GM19452 (cell line): ENCODE measurements at regions not wholly inside any gene's neighbourhood (a gene's known extent, or its start where the extent isn't known, plus 50 kb on each side); places are given as distances from the start of the nearest gene placed in this dataset.
"Not testable (repeated sequence)": the region's sequence is repeated elsewhere in the genome, so short reads cannot be mapped to it uniquely, and the experiment has no call there.

Experiments
- ATAC-seq: cut with Tn5 transposase; IDR thresholded peaks from one replicate; pipeline ENCODE4 v1.9.1; 2021; ENCODE audit not compliant: unreplicated experiment

DNA sequence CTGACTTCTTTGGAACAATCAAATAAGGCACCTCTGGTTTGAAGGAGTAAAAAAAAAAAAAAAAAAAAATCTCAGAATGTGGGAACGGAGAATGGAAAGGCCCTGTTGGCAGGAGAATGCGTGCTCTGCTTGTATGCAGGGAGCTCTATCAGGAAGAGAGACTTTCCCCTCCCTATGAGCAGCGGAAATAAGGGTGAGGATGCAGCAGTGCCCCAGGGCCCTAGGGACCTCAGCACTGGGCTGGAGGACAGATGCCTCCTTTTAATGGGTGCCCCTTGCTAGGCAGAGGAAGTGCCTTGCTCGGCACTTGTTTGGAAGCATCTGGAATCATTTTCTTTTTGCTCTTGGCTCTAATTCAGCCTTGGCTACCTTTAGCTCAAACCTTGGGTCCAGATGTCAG, 283.4 kb upstream of the NBPF12 start:
- ATAC-seq, result not testable (repeated sequence)

DNA sequence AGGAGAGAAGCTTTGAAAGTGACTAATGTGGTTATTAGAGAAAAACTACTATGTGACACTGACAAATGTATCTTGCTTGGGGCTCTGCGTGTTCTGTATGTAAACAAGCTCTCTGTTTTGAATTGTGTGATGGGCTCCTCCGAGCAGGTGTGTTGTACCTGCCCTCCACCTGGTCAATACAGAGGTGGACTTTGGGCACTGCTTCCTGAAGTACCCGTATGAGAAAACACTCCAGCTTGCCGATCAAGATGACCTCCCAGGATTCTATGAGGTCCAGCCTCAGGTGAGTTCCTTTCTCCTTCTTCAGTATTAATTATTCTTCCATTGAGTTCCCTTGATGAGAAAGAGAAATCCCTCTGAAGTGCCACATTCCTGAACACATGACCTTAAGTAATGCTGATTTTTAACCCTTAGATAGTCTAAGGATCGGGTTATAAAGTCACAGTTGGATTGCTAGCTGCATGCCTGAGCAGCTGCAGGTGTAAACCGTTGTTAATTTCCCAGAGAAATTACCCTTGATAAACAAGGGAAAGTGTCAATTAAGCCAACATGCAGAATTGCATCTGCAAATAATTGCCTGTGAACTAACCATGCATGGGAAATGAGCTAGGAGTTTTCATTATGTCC, 292.0 kb upstream of the NBPF12 start:
- ATAC-seq, result not testable (repeated sequence)

DNA sequence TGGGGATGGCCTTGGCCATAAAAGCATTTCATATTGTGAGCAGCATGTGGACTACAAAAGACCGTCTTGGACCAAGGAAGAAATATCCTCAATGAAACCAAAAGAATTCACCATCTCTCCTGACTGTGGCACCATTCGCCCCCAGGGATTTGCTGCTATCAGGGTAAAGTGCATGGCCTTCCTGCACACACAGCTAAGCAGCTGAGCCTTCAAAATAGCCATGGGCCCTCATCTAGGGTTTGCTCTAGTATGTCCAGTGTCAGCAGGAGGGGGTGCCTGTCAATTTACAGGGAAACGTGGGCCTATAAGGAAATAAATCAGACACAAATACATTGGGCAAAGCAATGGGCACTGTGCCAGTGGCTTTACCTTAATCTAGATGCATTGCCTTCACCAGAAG, 296.6 kb upstream of the NBPF12 start:
- ATAC-seq, result not testable (repeated sequence)

DNA sequence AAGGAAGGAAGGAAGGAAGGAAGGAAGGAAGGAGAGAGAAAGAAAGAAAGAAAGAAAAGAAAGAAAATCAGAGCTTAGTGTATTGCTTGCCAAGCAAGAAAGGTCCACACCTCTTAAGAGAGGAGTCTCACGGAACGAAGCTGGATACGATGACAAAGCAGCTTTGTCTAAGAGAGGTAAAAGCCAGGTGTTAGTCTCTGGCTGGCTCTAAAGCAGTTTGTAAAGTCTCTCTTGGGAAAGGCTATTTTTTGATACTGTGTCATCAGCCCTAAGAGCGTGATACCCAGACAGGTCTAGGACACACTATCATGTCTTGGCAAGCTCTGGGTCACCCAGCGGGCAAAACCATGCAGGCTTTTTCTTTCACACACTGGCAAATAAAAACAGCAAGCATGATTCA, 297.5 kb upstream of the NBPF12 start:
- ATAC-seq, result not testable (repeated sequence)

DNA sequence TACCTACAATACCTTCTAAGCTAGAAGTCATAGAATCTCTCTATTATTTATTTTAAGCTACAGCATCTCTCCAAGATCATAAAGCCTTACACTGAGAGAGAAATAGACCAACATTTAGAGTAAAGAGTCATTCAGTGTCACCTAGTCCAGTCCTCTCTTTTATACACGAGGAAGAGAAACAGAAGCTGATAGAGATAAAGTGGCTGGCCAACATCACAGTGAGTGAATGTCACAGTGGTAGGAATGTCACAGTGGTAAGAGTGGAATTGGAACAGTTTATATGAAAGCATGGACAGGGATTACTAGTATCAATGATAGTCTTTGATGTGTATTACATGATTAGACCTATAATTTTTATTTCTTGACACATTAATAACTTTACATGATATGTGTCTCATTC, 307.8 kb upstream of the NBPF12 start:
- not testable (repeated sequence) for ATAC-seq

DNA sequence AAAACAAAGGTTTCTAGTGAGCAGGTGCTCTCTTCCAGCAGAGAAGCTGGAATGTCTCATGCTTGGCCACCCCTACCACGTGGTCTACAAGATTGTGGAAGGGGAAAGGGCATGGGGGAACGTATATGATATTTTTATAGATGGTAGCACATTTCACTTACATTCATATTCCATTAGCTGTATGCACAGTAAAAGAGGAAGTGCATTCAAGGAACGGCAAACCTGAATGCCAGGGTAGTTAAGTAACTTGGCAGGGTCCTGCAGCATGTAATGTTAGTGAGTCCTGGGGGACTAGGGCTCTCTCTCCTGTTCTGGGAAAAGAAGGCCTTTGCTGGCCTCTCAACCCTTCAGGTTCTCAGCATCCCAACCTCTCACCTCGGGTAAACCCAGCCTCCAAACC, 319.5 kb upstream of the NBPF12 start:
- not testable (repeated sequence) for ATAC-seq

DNA sequence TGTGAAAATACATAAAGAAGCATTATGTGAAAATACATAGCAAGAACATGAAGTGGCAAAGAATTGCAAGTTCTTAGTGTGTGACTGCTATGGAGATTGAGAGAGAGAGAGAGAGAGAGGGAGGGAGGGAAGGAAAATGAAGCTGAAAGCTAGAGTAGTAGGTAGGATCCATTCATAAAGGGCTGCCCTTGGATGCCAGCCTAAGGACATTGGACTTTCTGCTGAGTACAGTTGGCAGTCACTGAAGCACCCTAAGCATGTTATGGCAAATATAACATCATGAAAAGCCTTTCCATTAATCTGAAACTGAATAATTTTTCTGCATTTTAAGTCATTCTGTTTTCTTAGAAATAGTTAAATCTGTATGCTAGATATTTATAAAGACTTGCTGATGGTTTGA, 333.4 kb upstream of the NBPF12 start:
- not testable (repeated sequence) for ATAC-seq

DNA sequence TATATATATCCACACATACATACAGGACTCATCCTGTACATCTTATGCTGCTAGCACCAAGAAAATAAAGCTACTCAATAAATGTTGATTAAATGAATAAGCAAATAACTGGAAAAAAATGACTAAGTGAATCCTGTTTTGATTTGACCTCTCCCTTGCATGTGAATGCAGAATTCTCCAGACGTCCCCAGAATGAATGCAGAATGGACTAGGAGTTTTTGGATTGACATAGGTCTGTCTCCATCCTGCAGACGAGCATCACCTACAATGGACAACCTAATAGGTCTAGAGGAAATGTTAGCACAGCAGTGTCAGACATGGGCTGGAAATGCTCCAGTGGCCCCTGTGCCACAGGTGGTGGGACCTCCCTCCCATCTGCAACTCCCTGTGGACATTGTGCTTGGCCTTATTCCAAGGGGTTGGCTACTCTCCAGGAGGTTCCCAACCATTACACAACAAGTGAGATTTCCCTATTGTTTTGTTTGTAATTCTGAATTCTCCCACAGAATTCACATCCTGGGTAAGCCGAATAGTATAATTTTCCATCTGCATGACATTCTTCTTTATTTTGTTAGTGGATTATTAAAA, 337.3 kb upstream of the NBPF12 start:
- not testable (repeated sequence) for ATAC-seq

DNA sequence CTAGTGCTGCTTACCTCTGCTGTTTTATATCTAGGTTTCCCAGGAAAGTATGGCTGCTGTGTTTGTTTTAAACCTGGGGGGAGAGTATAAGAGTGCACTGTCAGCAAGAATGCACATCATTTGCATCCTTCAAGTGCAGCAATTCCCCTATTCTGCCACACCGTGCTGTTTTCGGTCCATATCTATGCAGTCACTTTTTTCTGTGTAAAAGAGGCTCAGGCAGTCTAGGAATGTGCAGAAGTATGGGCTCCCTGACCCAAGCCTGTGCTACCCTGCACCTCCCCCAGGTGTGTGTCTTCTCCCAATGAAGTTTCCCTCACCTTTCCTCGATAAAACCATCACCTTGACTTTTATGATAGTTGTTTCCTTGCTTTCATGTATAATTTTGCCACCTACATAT, 338.2 kb upstream of the NBPF12 start:
- ATAC-seq, result not testable (repeated sequence)

DNA sequence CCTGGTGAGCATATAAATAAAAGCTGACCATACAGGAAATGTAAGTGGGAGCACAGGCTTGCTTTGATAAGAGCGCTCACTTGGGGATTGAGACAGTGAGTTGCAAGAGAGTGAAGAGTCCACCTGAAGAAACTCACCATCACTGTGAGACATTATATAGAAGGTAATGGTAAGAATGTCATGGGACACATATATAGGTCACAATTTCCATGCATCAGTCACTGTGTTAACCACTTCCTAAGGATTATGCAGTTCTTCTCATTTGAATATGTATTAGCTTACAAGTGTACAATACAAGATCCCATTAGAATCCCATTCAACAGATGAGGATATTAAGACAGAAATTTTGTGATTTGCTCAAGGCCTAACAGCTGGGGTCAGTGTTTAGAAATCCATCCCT, 352.4 kb upstream of the NOTCH2NLA start:
- not testable (repeated sequence) for ATAC-seq

DNA sequence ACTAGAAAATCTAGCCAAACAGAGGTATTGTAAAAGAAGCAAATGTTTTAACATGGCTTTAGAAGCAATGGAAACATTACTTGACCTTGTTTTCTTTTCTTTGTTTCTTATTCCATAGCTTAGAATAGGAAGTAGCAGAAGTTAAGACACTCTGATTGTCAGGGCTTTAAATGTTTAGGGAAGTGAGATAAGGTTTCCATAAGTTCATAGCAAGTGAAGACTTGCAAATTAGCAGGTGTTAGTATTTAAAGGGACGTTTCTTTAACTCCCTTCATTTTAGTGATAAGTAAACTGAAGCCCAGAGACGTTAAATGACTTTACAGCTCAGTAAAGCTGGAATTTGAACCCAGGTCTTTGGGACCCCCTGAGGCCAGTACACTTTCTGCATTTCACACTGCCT, 338.7 kb upstream of the NOTCH2NLA start:
- not testable (repeated sequence) for ATAC-seq

DNA sequence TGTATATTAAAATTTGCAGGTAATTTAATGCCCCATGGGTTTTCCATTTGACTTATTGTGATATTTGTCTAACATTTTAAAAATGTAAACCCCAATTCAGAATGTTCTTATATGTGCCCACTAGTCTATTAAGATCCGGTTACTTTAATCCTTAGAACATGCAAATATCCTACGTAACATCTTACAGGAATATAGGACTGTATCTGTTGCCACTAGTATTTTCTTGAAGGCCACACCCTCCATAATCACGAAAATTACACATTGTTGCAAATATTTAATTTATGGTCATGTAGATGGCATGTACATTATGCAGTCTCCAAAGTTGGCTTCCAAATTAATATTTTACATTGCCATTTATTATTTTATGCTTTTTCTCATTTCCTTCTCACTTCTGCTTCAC, 329.2 kb upstream of the NOTCH2NLA start:
- not testable (repeated sequence) for ATAC-seq

DNA sequence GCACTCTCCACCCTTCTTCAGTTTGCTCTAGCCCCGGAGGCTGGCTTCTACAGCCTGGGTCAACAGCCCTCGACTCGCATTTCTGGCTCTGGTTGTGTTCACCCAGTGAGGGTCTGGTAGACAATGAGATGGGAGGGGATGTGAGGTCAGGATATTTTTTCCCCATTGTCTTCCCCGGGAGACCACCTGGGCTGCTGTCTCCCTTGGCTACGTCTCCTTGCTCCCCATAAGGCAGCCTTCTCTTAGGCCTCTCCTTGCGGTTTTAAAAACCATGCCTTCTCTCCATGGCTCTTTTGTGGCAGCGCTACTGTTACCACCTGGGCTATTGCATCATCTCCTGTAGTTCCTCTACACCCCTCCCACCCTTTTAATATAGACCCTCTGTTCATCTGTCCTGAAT, 327.6 kb upstream of the NOTCH2NLA start:
- ATAC-seq, result not testable (repeated sequence)

DNA sequence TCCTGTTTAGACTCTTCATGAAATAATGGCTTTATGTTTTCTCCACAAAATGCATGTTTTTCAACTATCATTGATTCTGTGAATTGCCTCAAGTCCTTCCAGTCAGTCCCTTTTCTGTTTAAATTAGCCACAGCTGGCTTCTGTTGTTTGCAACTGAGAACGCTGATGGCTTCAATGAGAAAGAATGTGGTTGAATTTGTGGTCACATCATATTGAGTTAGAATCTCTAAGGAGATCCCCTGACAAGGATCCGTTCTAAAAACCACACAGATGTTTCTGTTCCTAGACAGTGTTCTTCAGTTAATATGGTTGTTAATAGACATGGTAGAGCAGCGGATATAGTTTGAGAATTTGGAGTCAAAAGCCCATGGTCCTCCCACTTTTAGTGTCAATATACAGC, 323.6 kb upstream of the NOTCH2NLA start:
- ATAC-seq, result not testable (repeated sequence)

DNA sequence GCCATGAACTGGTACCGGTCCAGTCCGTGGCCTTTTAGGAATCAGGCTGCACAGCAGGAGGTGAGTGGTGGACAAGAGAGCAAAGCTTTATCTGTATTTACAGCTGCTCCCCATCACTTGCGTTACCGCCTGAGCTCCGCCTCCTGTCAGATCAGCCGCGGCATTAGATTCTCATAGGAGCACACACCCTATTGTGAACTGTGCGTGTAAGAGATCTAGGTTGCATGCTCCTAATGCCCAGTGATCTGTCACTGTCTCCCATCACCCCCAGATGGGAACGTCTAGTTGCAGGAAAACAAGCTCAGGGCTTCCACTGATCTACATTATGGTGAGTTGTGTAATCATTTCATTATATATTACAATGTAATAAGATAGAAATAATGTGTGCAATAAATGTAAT, 319.9 kb upstream of the NOTCH2NLA start:
- not testable (repeated sequence) for ATAC-seq

DNA sequence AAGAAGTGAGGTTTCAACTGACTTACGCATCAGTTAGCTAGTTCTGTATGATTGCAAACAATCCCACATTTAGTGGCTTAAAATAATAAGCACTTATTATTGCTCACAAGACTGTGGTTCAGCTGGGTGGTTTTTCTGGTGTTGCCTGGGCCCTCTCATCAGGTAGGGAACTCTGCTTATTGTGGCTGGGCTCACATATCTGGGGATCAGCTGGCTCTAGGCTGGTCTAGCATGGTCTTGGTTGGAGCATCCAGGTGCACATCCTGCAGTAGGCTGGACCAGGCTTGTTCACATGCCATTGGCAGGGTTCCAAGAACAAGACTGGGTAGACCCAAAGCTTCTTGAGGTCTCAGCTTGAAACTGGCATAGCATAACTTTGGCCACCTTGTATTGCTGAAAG, 317.4 kb upstream of the NOTCH2NLA start:
- not testable (repeated sequence) for ATAC-seq

DNA sequence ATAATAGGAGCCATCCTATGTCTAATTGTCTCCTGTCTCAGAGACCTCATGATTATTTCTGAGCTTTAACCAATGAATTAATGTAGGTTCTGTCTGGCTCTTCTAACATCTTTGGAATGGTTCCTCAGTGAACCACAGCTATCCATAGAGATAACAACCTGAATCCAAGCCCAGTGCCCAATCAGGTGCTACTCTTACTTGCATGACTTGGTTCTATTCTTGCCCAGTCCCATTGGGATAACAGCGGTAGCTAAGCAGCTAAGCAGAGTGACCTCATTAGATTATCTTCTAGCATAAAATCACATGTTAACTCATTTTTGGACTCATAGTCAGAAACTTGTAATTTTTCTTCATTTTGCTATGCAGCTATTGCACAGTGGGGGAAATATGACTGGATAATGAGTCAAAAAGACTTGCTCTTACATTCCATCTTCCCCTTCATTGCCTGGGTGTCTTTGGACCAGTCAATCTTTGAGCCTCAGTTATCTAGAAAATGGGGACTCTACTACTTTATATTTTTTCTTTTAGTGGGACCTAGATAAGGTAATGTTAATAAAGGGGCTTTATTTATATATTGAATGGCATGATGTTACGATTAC, 309.1 kb upstream of the NOTCH2NLA start:
- ATAC-seq, result not testable (repeated sequence)

DNA sequence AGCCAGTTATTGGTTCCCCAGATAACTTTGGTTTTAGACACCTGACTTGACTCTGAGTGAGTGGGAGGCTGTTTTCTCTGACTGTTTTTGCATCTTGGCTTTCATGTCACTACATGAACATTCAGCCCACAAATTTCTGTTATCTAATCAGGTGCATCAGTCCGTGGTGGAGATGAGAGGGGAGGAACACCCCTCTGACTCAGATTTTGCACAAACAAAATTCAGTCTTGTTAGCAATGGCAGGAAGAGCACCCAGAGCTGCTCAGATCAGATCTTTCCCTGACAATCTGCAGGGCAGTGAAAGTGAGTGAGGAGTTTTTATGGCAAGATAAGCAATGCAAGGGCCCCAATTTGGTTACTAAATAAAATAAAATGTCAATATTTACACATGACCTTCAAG, 307.2 kb upstream of the NOTCH2NLA start:
- ATAC-seq, result not testable (repeated sequence)

DNA sequence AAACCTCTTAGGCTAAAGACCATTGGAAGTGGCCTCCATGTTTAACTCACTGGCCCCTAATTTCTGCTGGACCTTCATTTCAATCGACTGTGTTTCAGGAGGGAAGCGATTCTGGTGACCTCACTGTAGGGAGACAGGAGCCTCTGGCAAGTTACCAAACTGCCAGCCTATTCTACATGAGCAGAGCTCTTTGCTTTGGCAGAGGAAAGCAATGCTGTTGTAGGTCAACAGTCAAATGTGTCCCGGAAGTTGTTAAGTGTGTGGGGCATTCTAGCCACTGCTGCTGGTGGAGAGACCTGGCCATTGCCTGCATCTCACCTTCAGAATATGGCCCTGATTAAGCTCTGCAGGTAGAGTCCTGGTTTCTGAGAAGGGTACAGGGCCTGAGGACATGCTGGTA, 306.8 kb upstream of the NOTCH2NLA start:
- not testable (repeated sequence) for ATAC-seq

DNA sequence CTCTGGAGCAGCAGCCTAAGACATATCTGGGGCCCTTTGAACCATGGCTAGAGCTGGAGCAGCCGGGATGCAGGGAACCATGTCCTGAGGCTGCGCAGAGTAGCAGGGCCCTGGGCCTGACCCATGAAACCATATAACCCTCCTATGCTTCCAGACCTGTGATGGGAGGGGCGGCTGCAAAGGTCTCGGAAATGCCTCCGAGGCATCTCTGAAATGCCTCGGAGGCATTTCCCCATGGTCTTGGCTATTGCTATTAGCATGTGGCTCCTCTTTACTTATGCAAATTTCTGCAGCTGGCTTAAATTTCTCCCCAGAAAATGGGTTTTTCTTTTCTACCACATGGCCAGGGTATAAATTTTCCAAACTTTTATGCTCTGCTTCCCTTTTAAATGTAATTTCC, 302.1 kb upstream of the NOTCH2NLA start:
- not testable (repeated sequence) for ATAC-seq

DNA sequence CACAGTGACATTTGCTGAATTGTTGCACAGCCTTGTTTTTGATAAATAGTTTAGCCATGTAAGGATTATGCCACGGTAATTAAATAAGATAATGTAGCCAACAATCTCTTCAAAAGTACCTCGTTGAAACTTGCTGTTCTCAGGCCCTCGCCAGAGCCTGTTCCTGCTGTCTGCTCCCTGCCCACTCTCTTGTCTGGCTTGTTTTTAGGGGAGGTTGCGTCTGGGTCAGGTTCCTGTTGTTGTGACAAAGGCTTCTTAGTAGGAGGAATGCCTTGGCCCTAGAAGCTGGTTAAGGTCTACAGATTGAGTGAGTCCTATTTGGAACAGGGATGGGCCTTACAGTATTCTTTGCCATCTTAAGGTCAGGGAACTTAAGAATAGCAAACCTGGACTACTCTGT, 294.0 kb upstream of the NOTCH2NLA start:
- not testable (repeated sequence) for ATAC-seq

DNA sequence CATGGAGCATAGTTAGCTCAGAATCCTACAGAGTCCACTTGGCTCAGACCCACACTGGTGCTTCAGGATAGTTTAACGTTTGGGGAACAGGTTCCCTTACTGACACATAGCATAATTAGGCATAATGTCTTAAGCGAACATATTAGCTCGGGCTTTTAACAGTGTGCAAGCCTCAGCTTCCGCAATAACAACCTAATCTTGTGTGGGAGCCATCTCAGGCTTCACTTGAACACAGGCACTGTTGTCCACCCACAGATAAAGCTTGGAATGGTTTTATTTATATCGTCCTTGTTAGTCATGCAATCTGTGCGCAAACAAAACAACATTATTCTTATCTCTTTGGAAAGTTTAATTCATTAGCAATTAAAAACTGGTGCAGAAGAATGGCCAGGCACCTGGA, 293.5 kb upstream of the NOTCH2NLA start:
- ATAC-seq, result not testable (repeated sequence)
